Activated B cell treated with CpG ODN at 0.5 μM for 24 hours (primary cell): ENCODE measurements at regions not wholly inside any gene's neighbourhood (a gene's known extent, or its start where the extent isn't known, plus 50 kb on each side); places are given as distances from the start of the nearest gene placed in this dataset.

ENCODE experiments used
- ATAC-seq: fragments of 200-7000 bp; cut with Tn5 transposase; one replicate; pipeline ENCODE4 v1.10.0; 2021; ENCODE audit warnings: low read depth, mild to moderate bottlenecking, moderate library complexity
- CTCF ChIA-PET: fragments of 350-600 bp; sonication (Branson Sonifier 250); formaldehyde crosslinking; loops from one replicate; lab custom pipeline; 2021; ENCODE audit warnings: antibody characterized with exemption; lab: Charles Lee
- POLR2A ChIA-PET: fragments of 350-600 bp; sonication (Branson Sonifier 250); formaldehyde crosslinking; loops from one replicate; lab custom pipeline; 2021; ENCODE audit warnings: antibody characterized with exemption; lab: Charles Lee
- DNase-seq: peaks from one replicate; pipeline ENCODE4 v3.0.0; 2022
- H3K27ac Mint-ChIP-seq: one replicate; pipeline ENCODE4 v1.8.0; 2020; ENCODE audit warnings: mixed read lengths
- H3K27me3 Mint-ChIP-seq: one replicate; pipeline ENCODE4 v1.8.0; 2021; ENCODE audit warnings: mixed read lengths
- H3K36me3 Mint-ChIP-seq: one replicate; pipeline ENCODE4 v1.8.0; 2021; ENCODE audit warnings: low read depth, mixed read lengths
- H3K4me1 Mint-ChIP-seq: one replicate; pipeline ENCODE4 v1.8.0; 2021; ENCODE audit warnings: mixed read lengths
- H3K4me3 Mint-ChIP-seq: one replicate; pipeline ENCODE4 v1.8.0; 2020; ENCODE audit warnings: mild to moderate bottlenecking, mixed read lengths
- H3K9me3 Mint-ChIP-seq: one replicate; pipeline ENCODE4 v1.8.0; 2020; ENCODE audit warnings: mixed read lengths
- CTCF ChIP-seq: fragments of 200-600 bp; IDR thresholded peaks from one replicate; pipeline ENCODE4 v1.8.0; 2022; ENCODE audit warnings: antibody characterized with exemption, mild to moderate bottlenecking
- intact Hi-C: fragments of 100-400 bp; cut with micrococcal nuclease; formaldehyde crosslinking; loops from one replicate; pipeline ENCODE4 v1.15.1; 2024

- Mint-ChIP-seq H3K4me3 (no peak overlapping the region), H3K4me1 (no peaks in the 10 kb centered on the region), H3K9me3 (peaks cover 8% of the 10 kb centered on the region), H3K27me3 (no peaks in the 10 kb centered on the region), H3K36me3 (no peaks in the 10 kb centered on the region), H3K27ac (no peak overlapping the region)
- no peak for ATAC-seq
- POLR2A ChIA-PET, result no interaction called here
- CTCF ChIA-PET, result no interaction called here
- no peak for TF ChIP-seq CTCF
- intact Hi-C loops, result no loop called here
- DNase-seq, result no peak
Observed at GRCh38 chr2:81976998-81977397, 1672.4 kb upstream of the LRRTM1 start.

- no peak for DNase-seq
- Mint-ChIP-seq H3K9me3 (peaks cover 7% of the 10 kb centered on the region), H3K4me1 (no peaks in the 10 kb centered on the region), H3K27ac (no peak overlapping the region), H3K36me3 (no peaks in the 10 kb centered on the region), H3K4me3 (no peak overlapping the region), H3K27me3 (no peaks in the 10 kb centered on the region)
- intact Hi-C loops, result no loop called here
- TF ChIP-seq CTCF, result no peak
- ChIA-PET POLR2A (no interaction called here), CTCF (no interaction called here)
- no peak for ATAC-seq
Observed at GRCh38 chr2:81974216-81974615, 1669.7 kb upstream of the LRRTM1 start.

GRCh38 chr2:81942876-81943275, 1638.3 kb upstream of the LRRTM1 start:
- ChIA-PET POLR2A (no interaction called here), CTCF (no interaction called here)
- Mint-ChIP-seq H3K4me3 (no peak overlapping the region), H3K27me3 (no peaks in the 10 kb centered on the region), H3K4me1 (no peaks in the 10 kb centered on the region), H3K36me3 (no peaks in the 10 kb centered on the region), H3K27ac (no peak overlapping the region), H3K9me3 (peaks cover 18% of the 10 kb centered on the region)
- DNase-seq (no peak), ATAC-seq (no peak)
- no peak for TF ChIP-seq CTCF
- intact Hi-C loops, result no loop called here

GRCh38 chr2:81942136-81942680, 1637.7 kb upstream of the LRRTM1 start:
- ATAC-seq (no peak), DNase-seq (no peak)
- Mint-ChIP-seq H3K27ac (no peak overlapping the region), H3K9me3 (peaks cover 18% of the 10 kb centered on the region), H3K36me3 (no peaks in the 10 kb centered on the region), H3K27me3 (no peaks in the 10 kb centered on the region), H3K4me3 (no peak overlapping the region), H3K4me1 (no peaks in the 10 kb centered on the region)
- no peak for TF ChIP-seq CTCF
- ChIA-PET POLR2A (no interaction called here), CTCF (no interaction called here)
- intact Hi-C loops, result no loop called here

- H3K27me3 Mint-ChIP-seq, result no peaks in the 10 kb centered on the region
- H3K27ac Mint-ChIP-seq, result no peak overlapping the region
- no peak overlapping the region for H3K4me3 Mint-ChIP-seq
- no peak for TF ChIP-seq CTCF
- ATAC-seq, result no peak
- ChIA-PET CTCF (no interaction called here), POLR2A (no interaction called here)
- no peak for DNase-seq
- H3K4me1 Mint-ChIP-seq, result no peaks in the 10 kb centered on the region
- intact Hi-C loops, result no loop called here
- H3K36me3 Mint-ChIP-seq, result no peaks in the 10 kb centered on the region
- H3K9me3 Mint-ChIP-seq, result peaks cover 11% of the 10 kb centered on the region
Observed at GRCh38 chr2:81940266-81940955, 1635.9 kb upstream of the LRRTM1 start.
